ENCODE measurements at regions not wholly inside any gene's neighbourhood (a gene's known extent, or its start where the extent isn't known, plus 50 kb on each side); places are given as distances from the start of the nearest gene placed in this dataset.

- TF ChIP-seq POLR2AphosphoS5 (IDR thresholded peaks at IDR 0.05) (no peak), POLR2A (IDR thresholded peaks at IDR 0.05) (no peak), CTCF (IDR thresholded peaks at IDR 0.05) (no peak)
These were observed 74.2 kb downstream of the FZD10 start for GRCh38 chr12:130236446-130236845.
